Ovary (tissue), 3 donors: ENCODE measurements at regions not wholly inside any gene's neighbourhood (a gene's known extent, or its start where the extent isn't known, plus 50 kb on each side); places are given as distances from the start of the nearest gene placed in this dataset.

Experiments
- CTCF ChIP-seq, 3 donors: fragments of 450-650 bp in 2 of 3; fragments of 200-600 bp in 1 of 3; IDR thresholded peaks; one replicate each; pipeline versions ENCODE4 v1.5.1 to v1.8.0; 2016 to 2022; ENCODE audit warnings: antibody characterized with exemption in 3 of 3, mild to moderate bottlenecking in 1 of 3
- POLR2A ChIP-seq: fragments of 450-650 bp; IDR thresholded peaks from one replicate; pipeline ENCODE4 v1.6.1; 2017; ENCODE audit warnings: antibody characterized with exemption, mild to moderate bottlenecking, moderate library complexity
- donor health status: DM: no; HTN: no; CAD: no.

DNA sequence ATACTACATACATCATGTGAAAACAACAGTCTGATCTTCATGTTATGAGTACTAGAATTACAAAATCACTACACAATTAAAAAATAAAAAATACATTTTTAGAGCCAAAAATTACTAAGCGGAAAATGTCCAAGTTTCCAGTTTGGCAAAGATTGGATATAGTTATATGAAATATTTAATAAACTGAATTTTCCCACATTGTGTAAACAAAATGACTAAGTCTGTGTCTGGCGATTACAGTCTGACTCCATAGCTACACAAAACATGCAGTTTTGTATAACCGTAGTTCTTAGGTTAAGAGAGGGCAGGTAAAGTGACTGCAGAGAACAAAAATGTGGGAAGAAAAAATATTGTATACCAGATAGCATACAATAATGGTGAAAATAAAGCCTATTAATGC, 59.2 kb upstream of the TMEM47 start:
- TF ChIP-seq CTCF (IDR thresholded peaks at IDR 0.05), result no peak
- no peak for TF ChIP-seq POLR2A
